ENCODE measurements at regions not wholly inside any gene's neighbourhood (a gene's known extent, or its start where the extent isn't known, plus 50 kb on each side); places are given as distances from the start of the nearest gene placed in this dataset.

DNA sequence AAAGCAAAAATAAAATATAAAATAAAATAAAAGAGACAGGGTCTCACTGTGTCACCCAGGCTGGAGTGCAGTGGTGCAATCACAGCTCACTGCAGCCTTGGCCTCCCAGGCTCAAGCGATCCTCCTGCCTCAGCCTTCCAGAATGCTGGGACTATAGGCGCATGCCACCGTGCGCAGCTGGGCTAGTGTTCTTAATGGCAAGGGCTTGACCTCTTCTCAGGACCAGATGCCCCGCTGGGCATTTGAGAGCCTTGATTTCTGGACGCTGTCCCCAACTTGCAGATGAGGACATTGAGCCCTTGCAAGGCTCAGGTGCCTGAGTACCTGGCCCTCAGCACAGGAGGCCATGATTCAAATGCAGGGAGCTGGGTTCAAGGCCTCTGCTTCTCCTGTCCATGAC lies 82.6 kb downstream of the DHCR7 start:
- Histone ChIP-seq H3K9ac (no peak overlapping the region), H3K9me3 (no peaks in the 10 kb centered on the region), H3K4me1 (ENCODE audit: control insufficient read depth in 1 of 2, insufficient read depth in 2 of 2, low read depth in 1 of 2, low read length in 1 of 2) (no peaks in the 10 kb centered on the region), H3K79me2 (ENCODE audit: insufficient read depth) (no peaks in the 10 kb centered on the region), H3K27ac (ENCODE audit: low read depth in 2 of 2, low read length in 1 of 2) (no peak overlapping the region), H3K4me3 (ENCODE audit: low read depth in 2 of 2, low read length in 1 of 2) (no peak overlapping the region), H3K9me2 (no peaks in the 10 kb centered on the region), H2AFZ (ENCODE audit: low read depth) (no peak overlapping the region), H3K36me3 (replicated peaks in 1 of 2; ENCODE audit: control insufficient read depth in 1 of 2, insufficient read depth in 2 of 2, low read length in 1 of 2) (no peaks in the 10 kb centered on the region), H4K20me1 (ENCODE audit: insufficient read depth) (no peaks in the 10 kb centered on the region), H3K27me3 (ENCODE audit: insufficient read depth) (no peaks in the 10 kb centered on the region), H3F3A (replicated peaks; ENCODE audit: insufficient read depth) (no peaks in the 10 kb centered on the region), H3K4me2 (no peak overlapping the region)
- TF ChIP-seq POLR2AphosphoS5 (IDR thresholded peaks at IDR 0.05; ENCODE audit: low read depth, low read length) = no peak
- 66% methylated on average over 6 of the region's 6 CpGs for WGBS (ENCODE audit: low lambda C conversion rate)
- no peak for DNase-seq
- ChIA-PET CTCF (no interaction called here), POLR2A (no interaction called here)

DNA sequence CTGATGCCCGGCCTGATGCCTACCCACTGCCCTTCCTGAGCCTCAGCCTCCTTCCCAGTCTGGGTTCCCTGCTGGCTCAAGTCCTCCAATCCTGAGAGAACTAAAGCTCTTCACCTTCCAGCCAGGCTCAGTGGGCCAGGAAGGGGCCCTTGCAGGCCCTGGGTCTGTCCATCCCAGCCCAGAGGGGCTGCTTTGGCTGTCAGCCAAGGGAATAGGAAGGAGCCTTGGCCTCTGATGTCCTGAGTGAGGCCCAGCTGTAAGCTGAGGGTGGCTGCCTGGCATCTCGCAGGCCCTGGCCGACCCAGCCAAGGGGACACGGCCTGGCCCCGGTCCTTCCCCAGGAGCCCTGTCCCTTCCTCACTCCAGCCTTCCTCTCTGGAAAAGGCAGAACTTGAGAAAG lies 83.4 kb downstream of the DHCR7 start:
- no peaks in the 10 kb centered on the region for H4K20me1 ChIP-seq (ENCODE audit: insufficient read depth)
- no peak overlapping the region for H3K4me3 ChIP-seq (ENCODE audit: low read depth in 2 of 2, low read length in 1 of 2)
- no peaks in the 10 kb centered on the region for H3K9me3 ChIP-seq
- H3K36me3 ChIP-seq (replicated peaks in 1 of 2; ENCODE audit: control insufficient read depth in 1 of 2, insufficient read depth in 2 of 2, low read length in 1 of 2) = no peaks in the 10 kb centered on the region
- no peak overlapping the region for H2AFZ ChIP-seq (ENCODE audit: low read depth)
- ChIA-PET CTCF (no interaction called here), POLR2A (no interaction called here)
- H3K4me1 ChIP-seq (ENCODE audit: control insufficient read depth in 1 of 2, insufficient read depth in 2 of 2, low read depth in 1 of 2, low read length in 1 of 2) = no peaks in the 10 kb centered on the region
- no peaks in the 10 kb centered on the region for H3K79me2 ChIP-seq (ENCODE audit: insufficient read depth)
- H3K27me3 ChIP-seq (ENCODE audit: insufficient read depth) = no peaks in the 10 kb centered on the region
- no peaks in the 10 kb centered on the region for H3K9me2 ChIP-seq
- no peak overlapping the region for H3K27ac ChIP-seq (ENCODE audit: low read depth in 2 of 2, low read length in 1 of 2)
- H3K4me2 ChIP-seq = no peak overlapping the region
- DNase-seq = no peak
- H3K9ac ChIP-seq = no peak overlapping the region
- H3F3A ChIP-seq (replicated peaks; ENCODE audit: insufficient read depth) = no peaks in the 10 kb centered on the region
- TF ChIP-seq RXRA (IDR thresholded peaks at IDR 0.05; ENCODE audit: borderline replicate concordance, low read depth) (no peak), RFX5 (IDR thresholded peaks at IDR 0.05; ENCODE audit: low read length) (no peak)
- WGBS (ENCODE audit: low lambda C conversion rate) = 71% methylated on average over 4 of the region's 5 CpGs

DNA sequence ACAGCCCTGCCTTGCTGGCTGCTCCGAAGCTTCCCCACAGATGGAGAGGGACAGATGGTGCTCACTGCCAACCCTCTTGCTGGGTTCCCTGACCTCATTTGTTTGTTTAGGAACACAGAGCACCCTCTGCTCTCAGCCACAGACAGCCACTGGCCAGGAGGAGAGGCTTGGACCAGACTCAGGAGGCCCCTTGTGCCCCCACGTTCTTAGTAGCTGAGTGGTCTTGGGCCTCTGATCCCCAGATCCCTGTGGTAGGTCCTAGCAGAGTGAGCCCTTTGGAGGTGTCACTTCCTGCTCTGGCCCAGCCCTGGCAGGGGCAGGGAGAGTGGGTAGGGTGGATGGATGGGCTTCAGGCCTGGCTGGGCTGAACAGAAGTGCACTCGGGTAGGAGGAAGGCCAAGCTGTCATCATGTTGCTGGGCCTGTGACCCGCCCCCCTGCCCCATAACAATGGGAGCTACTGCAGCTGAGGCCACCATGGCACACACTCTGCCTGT lies 84.0 kb downstream of the DHCR7 start:
- no peaks in the 10 kb centered on the region for H3K27me3 ChIP-seq (ENCODE audit: insufficient read depth)
- TF ChIP-seq FOXJ3 (CRISPR knock-in tag; IDR thresholded peaks at IDR 0.05) = no peak
- CTCF ChIA-PET = no interaction called here
- no peaks in the 10 kb centered on the region for H3F3A ChIP-seq (replicated peaks; ENCODE audit: insufficient read depth)
- H3K4me1 ChIP-seq (ENCODE audit: control insufficient read depth in 1 of 2, insufficient read depth in 2 of 2, low read depth in 1 of 2, low read length in 1 of 2) = no peaks in the 10 kb centered on the region
- H3K4me2 ChIP-seq = no peak overlapping the region
- H3K9ac ChIP-seq = no peak overlapping the region
- no peaks in the 10 kb centered on the region for H3K79me2 ChIP-seq (ENCODE audit: insufficient read depth)
- DNase-seq = no peak
- POLR2A ChIA-PET = no interaction called here
- H2AFZ ChIP-seq (ENCODE audit: low read depth) = no peak overlapping the region
- 0% methylated on average over 2 of the region's 4 CpGs for WGBS (ENCODE audit: low lambda C conversion rate)
- no peaks in the 10 kb centered on the region for H4K20me1 ChIP-seq (ENCODE audit: insufficient read depth)
- H3K4me3 ChIP-seq (ENCODE audit: low read depth in 2 of 2, low read length in 1 of 2) = no peak overlapping the region
- no peaks in the 10 kb centered on the region for H3K36me3 ChIP-seq (replicated peaks in 1 of 2; ENCODE audit: control insufficient read depth in 1 of 2, insufficient read depth in 2 of 2, low read length in 1 of 2)
- H3K9me2 ChIP-seq = no peaks in the 10 kb centered on the region
- no peaks in the 10 kb centered on the region for H3K9me3 ChIP-seq
- no peak overlapping the region for H3K27ac ChIP-seq (ENCODE audit: low read depth in 2 of 2, low read length in 1 of 2)

DNA sequence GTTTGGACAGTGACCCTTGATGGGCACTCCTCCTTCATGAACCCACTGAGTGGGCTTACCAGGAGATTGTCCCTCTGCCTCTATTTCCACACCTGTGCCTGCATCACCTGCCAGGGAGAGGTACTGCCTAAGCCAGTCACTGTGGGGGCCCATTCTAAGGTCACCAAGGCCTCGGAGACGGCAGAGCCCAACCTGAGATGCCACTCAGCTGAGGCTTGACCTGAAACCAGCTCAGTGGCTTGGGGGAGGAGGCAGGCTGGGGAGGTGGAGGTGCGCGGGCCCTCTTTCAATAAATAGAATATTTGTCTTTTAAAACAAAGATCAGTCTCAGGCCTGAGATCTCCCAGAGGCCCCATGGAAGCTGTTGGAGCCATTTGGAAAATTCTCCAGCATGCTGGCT lies 84.5 kb downstream of the DHCR7 start:
- H3K27ac ChIP-seq (ENCODE audit: low read depth in 2 of 2, low read length in 1 of 2) = no peak overlapping the region
- H3K4me1 ChIP-seq (ENCODE audit: control insufficient read depth in 1 of 2, insufficient read depth in 2 of 2, low read depth in 1 of 2, low read length in 1 of 2) = no peaks in the 10 kb centered on the region
- H3K79me2 ChIP-seq (ENCODE audit: insufficient read depth) = no peaks in the 10 kb centered on the region
- H3K36me3 ChIP-seq (replicated peaks in 1 of 2; ENCODE audit: control insufficient read depth in 1 of 2, insufficient read depth in 2 of 2, low read length in 1 of 2) = no peaks in the 10 kb centered on the region
- no peak for DNase-seq
- no peak overlapping the region for H2AFZ ChIP-seq (ENCODE audit: low read depth)
- no peaks in the 10 kb centered on the region for H4K20me1 ChIP-seq (ENCODE audit: insufficient read depth)
- no peak overlapping the region for H3K4me2 ChIP-seq
- ChIA-PET POLR2A (no interaction called here), CTCF (no interaction called here)
- no peak overlapping the region for H3K9ac ChIP-seq
- H3K27me3 ChIP-seq (ENCODE audit: insufficient read depth) = no peaks in the 10 kb centered on the region
- H3K9me3 ChIP-seq = no peaks in the 10 kb centered on the region
- H3K4me3 ChIP-seq (ENCODE audit: low read depth in 2 of 2, low read length in 1 of 2) = no peak overlapping the region
- H3F3A ChIP-seq (replicated peaks; ENCODE audit: insufficient read depth) = no peaks in the 10 kb centered on the region
- WGBS (ENCODE audit: low lambda C conversion rate) = 62% methylated on average over 4 of the region's 4 CpGs
- no peaks in the 10 kb centered on the region for H3K9me2 ChIP-seq
- TF ChIP-seq RXRA (IDR thresholded peaks at IDR 0.05; ENCODE audit: borderline replicate concordance, low read depth) (no peak), TCF12 (IDR thresholded peaks at IDR 0.05) (no peak), MEF2A (IDR thresholded peaks at IDR 0.05; ENCODE audit: borderline replicate concordance, low read depth) (no peak), FOXJ3 (CRISPR knock-in tag; IDR thresholded peaks at IDR 0.05) (no peak), EZH2phosphoT487 (IDR thresholded peaks at IDR 0.05; ENCODE audit: borderline replicate concordance, low read depth) (no peak), NRF1 (IDR thresholded peaks at IDR 0.05; ENCODE audit: low read depth, low read length) (no peak), RFX5 (IDR thresholded peaks at IDR 0.05; ENCODE audit: low read length) (no peak), NFIC (IDR thresholded peaks at IDR 0.05; ENCODE audit: borderline replicate concordance) (no peak)
- TF ChIP-seq, protein P1, sequence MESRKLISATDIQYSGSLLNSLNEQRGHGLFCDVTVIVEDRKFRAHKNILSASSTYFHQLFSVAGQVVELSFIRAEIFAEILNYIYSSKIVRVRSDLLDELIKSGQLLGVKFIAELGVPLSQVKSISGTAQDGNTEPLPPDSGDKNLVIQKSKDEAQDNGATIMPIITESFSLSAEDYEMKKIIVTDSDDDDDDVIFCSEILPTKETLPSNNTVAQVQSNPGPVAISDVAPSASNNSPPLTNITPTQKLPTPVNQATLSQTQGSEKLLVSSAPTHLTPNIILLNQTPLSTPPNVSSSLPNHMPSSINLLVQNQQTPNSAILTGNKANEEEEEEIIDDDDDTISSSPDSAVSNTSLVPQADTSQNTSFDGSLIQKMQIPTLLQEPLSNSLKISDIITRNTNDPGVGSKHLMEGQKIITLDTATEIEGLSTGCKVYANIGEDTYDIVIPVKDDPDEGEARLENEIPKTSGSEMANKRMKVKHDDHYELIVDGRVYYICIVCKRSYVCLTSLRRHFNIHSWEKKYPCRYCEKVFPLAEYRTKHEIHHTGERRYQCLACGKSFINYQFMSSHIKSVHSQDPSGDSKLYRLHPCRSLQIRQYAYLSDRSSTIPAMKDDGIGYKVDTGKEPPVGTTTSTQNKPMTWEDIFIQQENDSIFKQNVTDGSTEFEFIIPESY (IDR thresholded peaks at IDR 0.05; ENCODE audit: borderline replicate concordance, low read depth) = no peak
- TF ChIP-seq, protein P2, sequence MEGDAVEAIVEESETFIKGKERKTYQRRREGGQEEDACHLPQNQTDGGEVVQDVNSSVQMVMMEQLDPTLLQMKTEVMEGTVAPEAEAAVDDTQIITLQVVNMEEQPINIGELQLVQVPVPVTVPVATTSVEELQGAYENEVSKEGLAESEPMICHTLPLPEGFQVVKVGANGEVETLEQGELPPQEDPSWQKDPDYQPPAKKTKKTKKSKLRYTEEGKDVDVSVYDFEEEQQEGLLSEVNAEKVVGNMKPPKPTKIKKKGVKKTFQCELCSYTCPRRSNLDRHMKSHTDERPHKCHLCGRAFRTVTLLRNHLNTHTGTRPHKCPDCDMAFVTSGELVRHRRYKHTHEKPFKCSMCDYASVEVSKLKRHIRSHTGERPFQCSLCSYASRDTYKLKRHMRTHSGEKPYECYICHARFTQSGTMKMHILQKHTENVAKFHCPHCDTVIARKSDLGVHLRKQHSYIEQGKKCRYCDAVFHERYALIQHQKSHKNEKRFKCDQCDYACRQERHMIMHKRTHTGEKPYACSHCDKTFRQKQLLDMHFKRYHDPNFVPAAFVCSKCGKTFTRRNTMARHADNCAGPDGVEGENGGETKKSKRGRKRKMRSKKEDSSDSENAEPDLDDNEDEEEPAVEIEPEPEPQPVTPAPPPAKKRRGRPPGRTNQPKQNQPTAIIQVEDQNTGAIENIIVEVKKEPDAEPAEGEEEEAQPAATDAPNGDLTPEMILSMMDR (IDR thresholded peaks at IDR 0.05) = no peak
- TF ChIP-seq, protein P3, sequence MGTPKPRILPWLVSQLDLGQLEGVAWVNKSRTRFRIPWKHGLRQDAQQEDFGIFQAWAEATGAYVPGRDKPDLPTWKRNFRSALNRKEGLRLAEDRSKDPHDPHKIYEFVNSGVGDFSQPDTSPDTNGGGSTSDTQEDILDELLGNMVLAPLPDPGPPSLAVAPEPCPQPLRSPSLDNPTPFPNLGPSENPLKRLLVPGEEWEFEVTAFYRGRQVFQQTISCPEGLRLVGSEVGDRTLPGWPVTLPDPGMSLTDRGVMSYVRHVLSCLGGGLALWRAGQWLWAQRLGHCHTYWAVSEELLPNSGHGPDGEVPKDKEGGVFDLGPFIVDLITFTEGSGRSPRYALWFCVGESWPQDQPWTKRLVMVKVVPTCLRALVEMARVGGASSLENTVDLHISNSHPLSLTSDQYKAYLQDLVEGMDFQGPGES (IDR thresholded peaks at IDR 0.05; ENCODE audit: low read depth, low read length) = no peak

Data from SK-N-SH (cell line).